ENCODE measurements at regions not wholly inside any gene's neighbourhood (a gene's known extent, or its start where the extent isn't known, plus 50 kb on each side); places are given as distances from the start of the nearest gene placed in this dataset.

DNA sequence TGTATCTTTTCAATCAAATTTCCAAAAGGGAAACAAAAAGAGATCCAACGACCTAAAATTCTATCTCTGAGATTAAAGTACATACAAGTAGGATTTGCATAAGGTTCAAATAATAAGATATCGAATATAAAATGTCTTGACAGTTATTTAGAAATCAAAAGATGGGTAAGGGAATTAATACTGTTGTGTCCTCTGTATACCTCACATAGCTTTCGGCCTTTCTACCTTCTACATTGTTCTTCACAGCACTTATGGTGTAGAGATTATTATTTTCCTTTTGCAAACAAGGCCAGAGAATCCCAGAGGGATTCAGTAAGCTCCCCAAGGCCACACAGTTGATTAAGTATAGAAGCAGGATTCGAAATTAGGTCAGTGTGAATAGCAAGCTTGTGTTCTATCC, 403.6 kb downstream of the SPRY2 start (continued):
- no peak for TF ChIP-seq ARID4B (CRISPR knock-in tag; IDR thresholded peaks at IDR 0.05; ENCODE audit: borderline replicate concordance)
- no peak for TF ChIP-seq ZNF121 (CRISPR knock-in tag; IDR thresholded peaks at IDR 0.05)

DNA sequence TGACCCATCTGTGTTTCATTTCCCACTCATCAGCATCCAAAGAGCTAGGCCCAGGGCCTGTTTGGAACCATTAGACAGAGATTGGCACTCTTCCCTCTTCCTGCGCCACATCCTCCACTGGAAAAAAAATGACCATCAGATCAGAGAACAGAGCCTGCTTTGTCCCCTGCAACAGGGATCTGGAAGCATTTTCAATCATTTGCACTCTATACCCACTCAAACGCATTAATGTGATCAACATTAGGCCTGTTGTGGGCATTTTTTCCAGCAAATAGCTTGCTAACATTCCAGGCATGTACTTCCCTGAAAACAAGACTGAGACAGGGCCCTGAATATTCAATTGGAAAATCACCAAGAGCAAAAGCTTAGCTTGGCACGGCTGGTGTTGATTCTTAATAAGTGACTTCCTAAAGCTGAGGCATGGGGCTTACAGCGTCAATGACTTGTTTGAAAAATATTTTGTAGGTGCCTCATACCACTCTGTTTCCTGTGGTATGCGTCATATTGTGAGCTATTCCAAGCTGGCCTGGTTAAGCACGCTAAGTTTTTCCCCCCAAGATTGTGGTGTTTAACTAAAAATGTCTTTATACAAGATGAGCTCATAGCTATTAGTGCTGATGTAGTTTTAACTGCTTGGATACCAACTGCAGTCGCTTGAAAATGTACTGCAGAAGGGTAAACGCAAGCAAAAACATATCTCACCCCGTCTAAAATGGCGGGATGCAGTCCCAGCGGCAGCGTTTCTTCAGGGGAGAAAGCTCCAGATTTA, 404.4 kb downstream of the SPRY2 start:
- ATAC-seq, result no peak
- H3K27ac Mint-ChIP-seq, result no peak overlapping the region
- no peak for DNase-seq (ENCODE audit: low spot score)
- no peaks in the 10 kb centered on the region for H3K9me3 Mint-ChIP-seq
- H3K4me1 Mint-ChIP-seq, result peaks cover 9% of the 10 kb centered on the region; the same call in 1 of the 2 replicates
- no peaks in the 10 kb centered on the region for H3K36me3 Mint-ChIP-seq
- no peaks in the 10 kb centered on the region for H3K27me3 Mint-ChIP-seq (ENCODE audit: low read depth)
- POLR2A ChIA-PET, result interaction anchor here (0.8 kb wide), 1 partner anchor 8 kb away, joined by 3 read pairs; no protein-coding TSS in a partner anchor
- CTCF ChIA-PET, result no interaction called here
- H3K4me3 Mint-ChIP-seq, result no peak overlapping the region
- no peak for TF ChIP-seq NR1H2 (CRISPR knock-in tag; IDR thresholded peaks at IDR 0.05)
- TF ChIP-seq MAX (CRISPR knock-in tag; IDR thresholded peaks at IDR 0.05), result no peak
- no peak for TF ChIP-seq E2F1 (CRISPR knock-in tag; IDR thresholded peaks at IDR 0.05)
- no peak for TF ChIP-seq EMX1 (CRISPR knock-in tag; IDR thresholded peaks at IDR 0.05)
- TF ChIP-seq, protein P1, sequence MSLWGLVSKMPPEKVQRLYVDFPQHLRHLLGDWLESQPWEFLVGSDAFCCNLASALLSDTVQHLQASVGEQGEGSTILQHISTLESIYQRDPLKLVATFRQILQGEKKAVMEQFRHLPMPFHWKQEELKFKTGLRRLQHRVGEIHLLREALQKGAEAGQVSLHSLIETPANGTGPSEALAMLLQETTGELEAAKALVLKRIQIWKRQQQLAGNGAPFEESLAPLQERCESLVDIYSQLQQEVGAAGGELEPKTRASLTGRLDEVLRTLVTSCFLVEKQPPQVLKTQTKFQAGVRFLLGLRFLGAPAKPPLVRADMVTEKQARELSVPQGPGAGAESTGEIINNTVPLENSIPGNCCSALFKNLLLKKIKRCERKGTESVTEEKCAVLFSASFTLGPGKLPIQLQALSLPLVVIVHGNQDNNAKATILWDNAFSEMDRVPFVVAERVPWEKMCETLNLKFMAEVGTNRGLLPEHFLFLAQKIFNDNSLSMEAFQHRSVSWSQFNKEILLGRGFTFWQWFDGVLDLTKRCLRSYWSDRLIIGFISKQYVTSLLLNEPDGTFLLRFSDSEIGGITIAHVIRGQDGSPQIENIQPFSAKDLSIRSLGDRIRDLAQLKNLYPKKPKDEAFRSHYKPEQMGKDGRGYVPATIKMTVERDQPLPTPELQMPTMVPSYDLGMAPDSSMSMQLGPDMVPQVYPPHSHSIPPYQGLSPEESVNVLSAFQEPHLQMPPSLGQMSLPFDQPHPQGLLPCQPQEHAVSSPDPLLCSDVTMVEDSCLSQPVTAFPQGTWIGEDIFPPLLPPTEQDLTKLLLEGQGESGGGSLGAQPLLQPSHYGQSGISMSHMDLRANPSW (CRISPR knock-in tag; conservative IDR thresholded peaks at IDR 0.05; ENCODE audit: low read depth), result no peak
- no peak for TF ChIP-seq ZNF423 (CRISPR knock-in tag; IDR thresholded peaks at IDR 0.05)
- no peak for TF ChIP-seq AR (CRISPR knock-in tag; IDR thresholded peaks at IDR 0.05)
- no peak for TF ChIP-seq MYBL2 (CRISPR knock-in tag; IDR thresholded peaks at IDR 0.05)
- TF ChIP-seq, protein P2, sequence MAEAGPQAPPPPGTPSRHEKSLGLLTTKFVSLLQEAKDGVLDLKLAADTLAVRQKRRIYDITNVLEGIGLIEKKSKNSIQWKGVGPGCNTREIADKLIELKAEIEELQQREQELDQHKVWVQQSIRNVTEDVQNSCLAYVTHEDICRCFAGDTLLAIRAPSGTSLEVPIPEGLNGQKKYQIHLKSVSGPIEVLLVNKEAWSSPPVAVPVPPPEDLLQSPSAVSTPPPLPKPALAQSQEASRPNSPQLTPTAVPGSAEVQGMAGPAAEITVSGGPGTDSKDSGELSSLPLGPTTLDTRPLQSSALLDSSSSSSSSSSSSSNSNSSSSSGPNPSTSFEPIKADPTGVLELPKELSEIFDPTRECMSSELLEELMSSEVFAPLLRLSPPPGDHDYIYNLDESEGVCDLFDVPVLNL (CRISPR knock-in tag; IDR thresholded peaks at IDR 0.05; ENCODE audit: borderline replicate concordance, low read depth), result no peak
- TF ChIP-seq, protein P3, sequence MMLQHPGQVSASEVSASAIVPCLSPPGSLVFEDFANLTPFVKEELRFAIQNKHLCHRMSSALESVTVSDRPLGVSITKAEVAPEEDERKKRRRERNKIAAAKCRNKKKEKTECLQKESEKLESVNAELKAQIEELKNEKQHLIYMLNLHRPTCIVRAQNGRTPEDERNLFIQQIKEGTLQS (CRISPR knock-in tag; conservative IDR thresholded peaks at IDR 0.05), result no peak
- TF ChIP-seq CREM (CRISPR knock-in tag; IDR thresholded peaks at IDR 0.05), result no peak
- no peak for TF ChIP-seq NFE2L1 (CRISPR knock-in tag; IDR thresholded peaks at IDR 0.05)
- TF ChIP-seq ZMAT4 (CRISPR knock-in tag; IDR thresholded peaks at IDR 0.05), result no peak
- TF ChIP-seq, protein P4, sequence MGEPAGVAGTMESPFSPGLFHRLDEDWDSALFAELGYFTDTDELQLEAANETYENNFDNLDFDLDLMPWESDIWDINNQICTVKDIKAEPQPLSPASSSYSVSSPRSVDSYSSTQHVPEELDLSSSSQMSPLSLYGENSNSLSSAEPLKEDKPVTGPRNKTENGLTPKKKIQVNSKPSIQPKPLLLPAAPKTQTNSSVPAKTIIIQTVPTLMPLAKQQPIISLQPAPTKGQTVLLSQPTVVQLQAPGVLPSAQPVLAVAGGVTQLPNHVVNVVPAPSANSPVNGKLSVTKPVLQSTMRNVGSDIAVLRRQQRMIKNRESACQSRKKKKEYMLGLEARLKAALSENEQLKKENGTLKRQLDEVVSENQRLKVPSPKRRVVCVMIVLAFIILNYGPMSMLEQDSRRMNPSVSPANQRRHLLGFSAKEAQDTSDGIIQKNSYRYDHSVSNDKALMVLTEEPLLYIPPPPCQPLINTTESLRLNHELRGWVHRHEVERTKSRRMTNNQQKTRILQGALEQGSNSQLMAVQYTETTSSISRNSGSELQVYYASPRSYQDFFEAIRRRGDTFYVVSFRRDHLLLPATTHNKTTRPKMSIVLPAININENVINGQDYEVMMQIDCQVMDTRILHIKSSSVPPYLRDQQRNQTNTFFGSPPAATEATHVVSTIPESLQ (CRISPR knock-in tag; IDR thresholded peaks at IDR 0.05), result no peak
- TF ChIP-seq, protein P5, sequence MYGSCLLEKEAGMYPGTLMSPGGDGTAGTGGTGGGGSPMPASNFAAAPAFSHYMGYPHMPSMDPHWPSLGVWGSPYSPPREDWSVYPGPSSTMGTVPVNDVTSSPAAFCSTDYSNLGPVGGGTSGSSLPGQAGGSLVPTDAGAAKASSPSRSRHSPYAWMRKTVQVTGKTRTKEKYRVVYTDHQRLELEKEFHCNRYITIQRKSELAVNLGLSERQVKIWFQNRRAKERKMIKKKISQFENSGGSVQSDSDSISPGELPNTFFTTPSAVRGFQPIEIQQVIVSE (CRISPR knock-in tag; IDR thresholded peaks at IDR 0.05; ENCODE audit: borderline replicate concordance), result no peak
- TF ChIP-seq ETV6 (CRISPR knock-in tag; IDR thresholded peaks at IDR 0.05), result no peak
